ENCODE measurements at regions not wholly inside any gene's neighbourhood (a gene's known extent, or its start where the extent isn't known, plus 50 kb on each side); places are given as distances from the start of the nearest gene placed in this dataset.

DNA sequence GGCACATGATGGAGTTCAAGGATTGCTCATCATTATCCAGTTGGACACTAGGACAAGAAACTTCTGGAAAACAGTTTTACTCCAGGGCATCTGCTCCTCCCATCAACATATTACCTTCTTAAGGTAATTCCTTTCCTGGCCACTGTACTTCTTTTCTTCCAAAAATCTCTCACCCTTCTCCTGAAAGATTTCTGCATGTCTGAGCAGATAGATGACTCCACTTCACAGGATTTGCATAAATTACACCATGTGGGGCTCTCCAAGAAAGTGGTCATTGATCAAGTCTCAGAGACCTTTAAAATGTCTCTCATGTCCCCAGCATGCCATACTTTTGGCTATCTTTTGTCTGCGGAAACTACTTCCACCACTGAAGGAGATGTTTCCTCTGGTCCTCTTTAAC, 103.2 kb upstream of the TNFAIP3 start:
- H3K27ac ChIP-seq, result no peak overlapping the region
- no peak overlapping the region for H3K4me3 ChIP-seq

DNA sequence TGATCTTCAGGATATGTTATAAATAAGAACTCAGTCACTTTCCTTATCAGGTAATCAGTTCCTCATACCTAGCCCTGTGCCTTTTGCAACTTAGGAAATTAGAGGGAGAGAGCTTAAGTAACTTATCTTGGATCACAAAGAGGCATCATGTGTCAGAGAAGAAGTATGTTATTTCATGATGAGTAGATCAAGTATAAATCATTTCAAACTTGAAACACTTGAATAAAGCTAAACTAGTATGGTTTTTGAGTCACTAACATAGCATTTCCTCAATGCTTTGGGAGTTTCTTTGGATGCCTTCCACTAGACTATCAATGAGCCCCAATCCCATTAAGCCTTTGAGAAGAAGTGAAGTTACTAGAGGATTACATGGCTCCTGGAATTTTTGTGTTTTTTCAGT, 102.6 kb upstream of the TNFAIP3 start:
- Histone ChIP-seq H3K27ac (no peak overlapping the region), H3K4me3 (no peak overlapping the region)

DNA sequence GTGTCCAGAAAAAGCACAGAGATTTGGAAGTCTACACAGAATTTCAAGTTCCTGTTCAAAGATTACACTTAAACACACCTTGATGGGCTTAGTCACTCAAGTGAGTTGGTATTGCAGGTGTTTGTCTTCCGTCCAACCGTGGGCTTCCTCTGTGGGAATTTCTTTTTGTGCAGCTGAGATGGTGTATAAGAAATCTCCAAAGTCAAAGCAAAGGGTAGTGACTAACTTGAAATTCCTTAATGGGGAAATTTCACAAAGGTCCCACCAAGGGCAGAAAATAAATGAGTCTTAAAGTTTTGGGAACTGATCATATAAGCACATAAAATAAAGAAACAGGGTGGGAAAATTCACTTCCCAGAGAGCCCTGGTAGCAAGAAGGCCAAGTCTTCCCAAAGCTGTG, 102.0 kb upstream of the TNFAIP3 start:
- Histone ChIP-seq H3K4me3 (no peak overlapping the region), H3K27ac (no peak overlapping the region)

- no peak overlapping the region for H3K4me3 ChIP-seq
- no peak overlapping the region for H3K27ac ChIP-seq
Measured at GRCh38 chr6:137766596-137767370, 100.3 kb upstream of the TNFAIP3 start.

DNA sequence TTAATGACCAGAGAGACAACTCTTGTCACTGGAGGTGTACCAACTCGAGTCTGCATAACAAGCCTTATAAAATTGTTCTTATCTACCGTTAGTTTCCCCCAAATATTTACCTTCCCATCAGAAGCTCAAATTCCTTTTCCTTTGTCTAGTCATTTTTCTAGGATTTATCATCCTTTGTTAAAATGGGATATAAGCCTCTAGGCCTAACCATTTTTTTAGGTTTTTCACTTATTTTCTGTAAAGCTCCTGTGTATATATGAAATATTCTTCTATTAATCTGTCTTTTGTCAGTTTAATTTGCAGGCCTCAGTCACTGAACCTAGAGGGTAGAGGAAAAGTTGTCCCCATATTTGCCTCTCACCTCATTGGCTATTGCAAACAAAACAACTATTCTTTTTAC, 99.6 kb upstream of the TNFAIP3 start:
- peak overlapping the region in 5 of 21 experiments; percentile 23 to 81 (median 60) for H3K27ac ChIP-seq
- no peak overlapping the region for H3K4me3 ChIP-seq

GRCh38 chr6:137767911-137768690, 99.0 kb upstream of the TNFAIP3 start:
- Histone ChIP-seq H3K4me3 (no peak overlapping the region), H3K27ac (peak overlapping the region in 6 of 21 experiments; percentile 23 to 81 (median 62))

GRCh38 chr6:137768935-137769334, 98.1 kb upstream of the TNFAIP3 start:
- H3K27ac ChIP-seq, result peak overlapping the region in 4 of 21 experiments; percentile 60 to 81 (median 68)
- H3K4me3 ChIP-seq, result no peak overlapping the region

DNA sequence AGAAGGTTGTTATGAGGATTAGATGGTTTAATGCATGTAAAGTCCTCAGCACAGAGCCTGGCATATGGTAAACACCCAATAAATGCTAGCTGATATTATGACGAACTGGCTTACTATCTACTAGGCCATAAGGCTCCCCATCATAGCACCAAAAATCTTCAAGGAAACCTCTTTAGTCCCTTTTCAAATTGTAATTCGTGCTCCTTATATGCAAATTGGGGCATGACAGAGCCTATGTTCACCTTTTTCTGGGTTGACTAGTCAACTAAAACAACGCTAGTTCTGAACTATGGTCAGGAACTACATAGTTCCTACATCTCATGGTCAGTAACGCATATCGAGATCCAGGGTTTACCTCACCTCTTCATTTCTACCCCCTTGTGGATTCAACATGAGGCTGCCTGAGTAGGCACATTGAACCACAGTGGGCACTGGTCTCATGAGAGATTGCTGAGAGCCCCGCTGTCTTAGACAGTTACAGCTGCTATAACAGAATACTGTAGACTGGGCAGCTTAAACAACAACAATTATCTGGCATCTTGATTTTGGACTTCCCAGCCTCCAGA, 97.2 kb upstream of the TNFAIP3 start:
- Histone ChIP-seq H3K27ac (no peak overlapping the region), H3K4me3 (no peak overlapping the region)

DNA sequence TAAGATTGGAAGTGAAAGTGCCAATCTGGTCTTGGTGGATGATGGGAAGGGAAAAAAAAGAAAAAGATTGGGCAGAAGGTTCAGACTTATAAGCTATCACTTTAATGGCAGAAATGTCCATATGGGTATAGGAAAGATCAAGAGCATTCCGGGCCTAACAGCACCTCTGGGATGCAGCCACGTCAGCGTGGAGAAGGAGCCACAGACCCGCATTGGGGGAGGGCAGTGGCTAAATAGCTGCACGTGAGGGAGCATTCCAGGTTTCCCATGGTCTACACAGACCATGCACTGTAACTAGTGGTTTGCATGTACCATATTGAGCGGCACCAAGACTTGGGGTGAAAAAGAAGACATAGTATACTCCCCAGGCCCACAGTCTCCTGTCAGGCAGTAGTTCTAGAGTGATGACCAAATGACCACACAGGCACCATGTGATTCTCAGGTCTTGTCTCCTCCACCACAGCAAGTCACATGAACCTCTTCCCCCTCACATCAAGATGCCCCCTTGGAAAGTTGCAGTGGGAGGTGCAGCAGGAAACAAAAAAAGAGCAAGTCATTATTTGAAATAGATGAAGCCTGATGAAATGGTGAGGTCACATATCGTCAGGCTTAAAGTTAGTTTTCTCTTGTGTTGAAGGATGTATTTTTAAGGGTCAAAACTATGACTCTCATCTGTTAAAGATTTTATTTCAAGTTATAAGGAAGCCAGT, 94.4 kb upstream of the TNFAIP3 start:
- no peak overlapping the region for H3K4me3 ChIP-seq

GRCh38 chr6:137775227-137775626, 91.8 kb upstream of the TNFAIP3 start:
- H3K4me3 ChIP-seq, result no peak overlapping the region
- H3K27ac ChIP-seq, result peak overlapping the region in 1 of 21 experiments; percentile 10

More for the DNA sequence above, 94.4 kb upstream of the TNFAIP3 start:
- H3K27ac ChIP-seq, result no peak overlapping the region

DNA sequence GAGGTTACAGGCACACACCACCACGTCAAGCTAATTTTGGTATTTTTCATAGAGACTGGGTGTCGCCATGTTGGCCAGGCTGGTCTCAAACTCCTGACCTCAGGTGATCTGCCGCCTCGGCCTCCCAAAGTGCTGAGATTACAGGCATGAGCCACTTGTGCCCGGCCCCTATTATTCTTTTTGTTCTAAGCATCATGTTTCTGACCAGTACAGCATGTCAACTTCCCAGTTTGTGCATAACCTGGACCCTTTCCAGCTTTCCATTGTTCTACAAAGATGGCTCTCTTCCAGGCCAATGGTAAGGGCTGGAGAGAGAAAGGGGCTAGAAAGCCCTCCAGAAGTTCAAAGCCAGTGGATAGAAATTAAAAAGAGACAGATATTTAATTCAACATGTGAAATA, 91.3 kb upstream of the TNFAIP3 start:
- H3K27ac ChIP-seq, result no peak overlapping the region
- no peak overlapping the region for H3K4me3 ChIP-seq

DNA sequence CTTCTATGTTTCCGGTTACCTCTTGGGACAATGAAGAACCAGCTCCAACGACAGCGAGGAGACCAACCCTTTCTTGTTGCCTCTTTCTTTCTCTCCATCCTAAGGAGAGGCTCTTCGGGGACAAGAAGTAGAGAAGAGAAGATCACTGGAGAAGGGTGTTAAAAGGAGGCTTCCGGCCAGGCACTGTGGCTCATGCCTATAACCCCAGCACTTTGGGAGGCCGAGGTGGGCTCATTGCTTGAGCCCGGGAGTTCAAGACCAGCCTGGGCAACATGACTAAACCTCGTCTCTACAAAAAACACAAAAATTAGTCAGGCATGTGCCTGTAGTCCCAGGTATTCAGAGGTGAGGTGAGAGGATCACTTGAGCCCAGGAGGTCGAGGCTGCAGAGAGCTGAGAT, 90.8 kb upstream of the TNFAIP3 start:
- Histone ChIP-seq H3K27ac (no peak overlapping the region), H3K4me3 (no peak overlapping the region)

DNA sequence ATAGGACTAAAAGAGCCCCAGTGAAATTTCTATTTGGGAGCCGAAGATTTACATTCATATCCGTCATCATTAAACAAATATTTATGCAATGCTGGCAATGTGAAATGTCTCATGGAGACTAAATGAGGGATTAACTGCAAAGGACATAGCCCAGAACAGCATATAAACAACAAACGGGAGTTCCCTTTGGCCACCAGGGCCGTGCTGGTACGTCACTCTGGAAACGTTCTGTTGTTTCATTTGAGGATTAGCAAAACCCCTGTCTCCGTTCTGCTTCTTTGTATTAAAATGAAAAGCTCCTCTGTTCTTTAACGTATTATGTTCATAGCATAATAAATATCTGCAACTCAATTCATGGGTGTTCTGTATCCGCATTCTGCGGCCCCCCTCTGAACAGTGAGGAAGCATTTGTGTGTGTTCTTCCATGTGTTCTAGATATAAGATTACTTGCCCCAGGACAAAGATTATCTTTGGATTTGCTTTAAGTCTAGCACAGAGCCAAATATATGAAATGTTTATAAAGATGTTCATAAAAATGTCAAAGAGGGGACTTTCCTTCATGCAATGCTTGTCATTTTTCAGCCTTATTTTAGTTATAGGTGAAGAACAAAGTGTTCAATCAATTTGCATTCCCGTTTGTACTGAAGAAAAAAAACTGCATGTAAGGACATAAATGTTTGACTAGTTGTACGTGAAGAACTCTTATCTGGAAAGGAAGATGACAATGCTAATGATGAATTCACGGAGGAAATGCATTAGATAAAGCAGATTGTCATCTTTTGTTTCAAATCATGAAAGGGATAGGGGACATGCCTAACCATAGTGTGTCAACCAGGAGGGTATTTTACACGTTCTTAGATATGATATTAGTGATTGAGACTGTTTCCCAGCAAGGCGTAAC, 90.0 kb upstream of the TNFAIP3 start:
- no peak overlapping the region for H3K4me3 ChIP-seq

DNA sequence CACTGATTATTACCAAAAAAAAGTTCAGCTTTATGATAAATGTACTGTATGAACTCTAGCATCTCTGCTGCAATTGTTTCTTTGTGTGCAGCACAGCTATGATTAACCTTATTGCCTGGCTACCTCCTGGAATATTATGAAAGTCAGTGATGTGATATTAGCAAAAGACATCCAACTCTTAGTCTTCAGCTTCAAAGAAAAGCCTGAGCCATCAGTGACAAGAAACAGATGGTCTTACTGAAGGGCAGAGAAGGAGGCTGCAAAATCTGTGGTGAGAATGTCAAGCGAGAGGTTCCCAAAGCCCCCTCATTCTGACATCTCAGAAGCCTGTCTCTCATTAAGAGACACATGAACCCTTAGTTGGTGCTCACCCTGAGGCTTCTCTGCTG, 89.4 kb upstream of the TNFAIP3 start:
- Histone ChIP-seq H3K4me3 (no peak overlapping the region), H3K27ac (no peak overlapping the region)

More for the DNA sequence above, 90.0 kb upstream of the TNFAIP3 start:
- H3K27ac ChIP-seq, result no peak overlapping the region

DNA sequence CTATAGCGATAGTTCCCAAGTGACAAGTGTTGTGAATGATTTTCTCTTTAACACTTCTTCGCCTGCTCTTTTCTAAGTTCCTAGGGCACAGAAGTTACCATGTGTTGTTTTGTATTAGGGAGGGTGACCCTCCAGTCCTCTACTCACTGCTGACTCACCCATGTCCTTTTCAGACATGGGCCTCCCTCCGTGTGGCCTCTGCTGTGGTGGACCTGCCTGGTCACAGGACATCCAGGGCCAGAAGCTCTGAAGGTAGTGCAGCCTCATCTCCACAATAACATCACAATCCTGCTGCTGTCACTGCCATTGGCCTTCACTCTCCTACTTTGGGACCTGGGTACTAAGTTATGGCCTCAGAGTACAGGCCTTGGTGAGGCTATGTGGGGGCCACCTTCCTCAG, 87.1 kb upstream of the TNFAIP3 start:
- no peak overlapping the region for H3K4me3 ChIP-seq
- no peak overlapping the region for H3K27ac ChIP-seq

DNA sequence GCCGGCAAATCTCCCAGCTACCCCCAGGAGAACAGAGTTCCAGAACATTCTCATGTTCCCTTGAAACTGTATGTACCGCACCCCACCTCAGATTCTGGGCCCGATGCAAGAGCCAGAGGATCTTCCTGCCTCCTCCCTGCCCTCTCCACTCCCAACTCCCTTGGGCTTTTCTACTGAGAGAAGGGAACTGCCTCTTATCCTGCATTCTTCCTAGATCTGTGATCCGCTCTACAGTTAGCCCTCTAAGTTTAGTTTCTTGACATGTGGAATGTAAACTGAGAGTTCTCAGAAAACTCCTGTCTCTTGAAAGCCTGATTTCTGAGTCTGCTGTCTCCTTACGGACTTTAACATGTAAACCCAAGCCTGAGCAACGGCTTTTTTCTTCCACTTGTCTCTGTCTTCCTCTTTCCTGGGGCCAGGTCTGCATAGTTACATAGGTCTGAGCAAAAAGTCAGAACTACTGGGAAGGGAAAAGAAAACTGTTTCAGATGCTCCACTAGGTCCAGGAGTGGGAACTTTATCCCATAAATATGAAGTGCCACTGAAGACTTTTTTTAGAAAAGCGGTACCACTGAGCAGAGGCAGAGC, 86.5 kb upstream of the TNFAIP3 start:
- Histone ChIP-seq H3K4me3 (no peak overlapping the region), H3K27ac (no peak overlapping the region)

GRCh38 chr6:137781639-137782038, 85.4 kb upstream of the TNFAIP3 start:
- Histone ChIP-seq H3K4me3 (no peak overlapping the region), H3K27ac (no peak overlapping the region)

- H3K27ac ChIP-seq, result no peak overlapping the region
- no peak overlapping the region for H3K4me3 ChIP-seq
Measured at GRCh38 chr6:137782166-137783039, 84.7 kb upstream of the TNFAIP3 start.
